ENCODE measurements at regions not wholly inside any gene's neighbourhood (a gene's known extent, or its start where the extent isn't known, plus 50 kb on each side); places are given as distances from the start of the nearest gene placed in this dataset.

- no peak for TF ChIP-seq CTCF (IDR thresholded peaks at IDR 0.05)
- TF ChIP-seq ZFX (IDR thresholded peaks at IDR 0.05; ENCODE audit: borderline replicate concordance): no peak
Observed at GRCh38 chr6:141491684-141492083, 641.0 kb upstream of the GJE1 start.
